ENCODE measurements at regions not wholly inside any gene's neighbourhood (a gene's known extent, or its start where the extent isn't known, plus 50 kb on each side); places are given as distances from the start of the nearest gene placed in this dataset.

DNA sequence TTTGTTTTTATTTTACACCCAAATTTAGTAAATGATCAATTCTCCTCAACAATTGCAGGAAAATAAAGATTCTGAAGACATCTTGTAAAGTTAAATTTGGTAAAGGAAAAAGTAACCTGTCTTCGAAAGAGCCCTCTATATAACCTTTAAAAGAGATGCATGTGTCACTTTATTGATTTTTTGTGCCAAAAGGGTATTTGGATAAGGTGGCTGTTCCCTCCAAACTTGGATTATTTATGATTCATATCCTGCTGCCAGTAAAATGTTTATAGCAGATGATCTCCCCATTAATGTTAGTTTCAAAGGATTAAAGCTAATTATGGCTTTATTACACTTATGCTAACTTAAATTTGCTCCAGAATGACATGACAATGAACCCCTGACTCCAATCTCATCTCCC is 98.8 kb downstream of the DUSP6 start:
- no peak for DNase-seq

- DNase-seq: no peak
These were observed 100.0 kb downstream of the DUSP6 start for GRCh38 chr12:89252284-89252683.

DNA sequence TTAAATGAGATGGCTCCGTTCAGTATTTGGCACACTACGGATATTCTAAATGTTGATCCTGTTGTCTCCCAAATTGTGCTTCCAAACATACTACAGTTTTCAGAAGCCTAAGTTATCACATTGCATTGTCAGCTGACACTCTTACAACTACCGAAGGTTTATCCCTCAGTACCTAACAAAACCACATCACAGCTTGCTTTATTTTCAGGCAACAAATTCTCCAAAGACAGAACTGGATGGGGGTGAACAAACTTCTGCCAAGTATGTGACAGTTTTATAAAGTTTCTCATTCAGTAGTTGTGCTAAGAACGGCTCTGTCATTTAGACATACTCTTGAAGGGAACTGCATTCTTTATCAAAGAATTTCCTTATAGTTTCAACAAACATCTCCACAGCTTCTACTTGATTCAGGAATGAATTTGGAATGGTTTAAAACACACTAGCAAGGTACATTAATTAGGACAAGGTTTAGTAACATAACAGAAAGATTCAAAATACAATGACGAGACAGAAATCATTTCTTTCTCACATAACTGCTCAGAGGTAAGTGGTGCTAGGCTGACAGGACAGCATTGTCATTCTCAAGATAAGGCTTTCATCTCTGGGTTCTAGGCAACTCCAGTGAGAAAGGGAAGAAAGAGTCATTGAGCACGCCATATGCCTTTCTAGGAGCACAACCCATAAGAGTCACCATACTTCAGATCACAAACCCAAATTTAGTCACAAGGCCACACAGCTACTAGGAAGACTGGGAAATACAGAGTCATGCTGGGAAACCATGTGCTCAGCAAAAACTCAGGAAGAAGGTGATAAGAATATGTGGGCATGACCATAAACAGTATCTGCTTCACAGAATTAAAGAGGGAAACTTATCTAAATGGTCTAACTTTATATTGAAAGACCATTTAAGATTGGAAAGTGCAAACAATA is 100.7 kb downstream of the DUSP6 start:
- no peak for DNase-seq

DNA sequence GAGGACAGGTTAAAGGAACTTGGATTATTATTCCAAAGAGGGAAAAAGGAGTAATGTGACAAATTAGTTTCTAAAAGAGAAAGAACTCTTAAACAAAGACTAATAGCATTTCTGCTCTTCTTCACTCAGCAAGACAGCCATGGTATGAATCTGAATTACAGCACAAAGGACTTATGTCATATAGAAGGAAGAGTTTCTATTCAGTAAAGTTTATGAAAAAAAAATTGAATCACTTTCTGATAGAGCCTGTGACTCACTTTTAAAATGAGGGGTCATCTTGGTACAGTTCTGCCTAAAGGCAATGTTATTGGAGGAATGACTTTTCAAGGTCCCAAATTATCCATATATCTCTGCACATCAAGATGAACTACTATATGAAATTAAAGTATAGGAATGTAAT is 101.7 kb downstream of the DUSP6 start:
- DNase-seq: no peak

DNA sequence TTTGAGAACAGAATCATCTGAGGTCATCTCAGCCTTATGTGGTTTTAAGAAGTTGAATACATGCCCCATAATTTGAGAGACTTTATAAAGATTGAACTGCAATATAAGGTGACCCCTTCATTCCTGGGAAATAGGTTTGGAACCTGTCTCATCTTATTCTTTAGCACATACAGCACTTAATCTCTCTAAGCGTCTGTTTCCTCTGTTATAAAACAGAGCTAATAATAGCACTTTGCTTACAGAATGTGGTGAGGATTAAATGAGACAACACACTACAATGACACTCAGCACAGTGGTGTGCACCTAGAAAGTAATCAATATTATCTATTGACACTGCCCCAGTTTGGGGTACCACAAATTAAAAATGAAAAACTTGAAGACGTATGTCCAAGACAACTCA is 102.1 kb downstream of the DUSP6 start:
- DNase-seq: no peak

GRCh38 chr12:89247967-89248366 is 104.3 kb downstream of the DUSP6 start:
- DNase-seq: no peak

DNA sequence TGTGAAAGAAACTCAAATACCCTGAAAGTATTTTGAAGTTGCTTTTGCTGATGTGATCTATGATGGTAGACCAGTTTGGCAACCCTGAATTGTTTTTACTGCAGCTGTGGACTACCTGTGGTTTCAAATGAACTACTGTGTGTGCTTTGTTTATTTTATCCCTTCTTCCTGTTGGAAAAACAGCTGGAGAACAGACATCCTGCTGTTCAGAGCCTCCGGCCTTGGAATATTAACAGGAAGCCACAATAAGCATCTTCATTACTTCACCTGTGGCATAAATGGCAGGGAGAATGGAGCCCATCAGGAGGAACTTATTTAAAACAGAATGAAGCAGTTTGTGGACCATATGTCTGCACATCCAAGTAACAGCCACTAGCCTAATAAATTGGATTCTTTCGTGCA is 104.8 kb downstream of the DUSP6 start:
- no peak for DNase-seq

DNA sequence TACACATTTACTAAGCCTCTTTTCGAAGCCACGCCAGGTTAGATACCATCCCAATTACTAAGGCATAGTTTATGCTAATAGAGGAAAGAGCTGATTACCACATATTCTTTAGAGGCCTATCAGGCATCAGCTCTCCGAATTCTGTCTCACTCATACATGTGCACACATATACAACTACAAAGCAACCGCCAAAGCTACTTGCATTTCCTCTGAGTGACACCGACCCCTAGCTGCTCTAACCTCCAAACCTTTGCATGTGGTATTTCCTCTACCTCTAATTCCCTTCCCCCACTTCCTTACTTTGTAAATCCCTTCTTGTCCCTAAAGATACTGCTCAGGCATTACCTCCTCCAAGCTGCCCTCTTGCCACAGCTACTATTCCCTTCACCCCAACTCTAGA is 107.2 kb downstream of the DUSP6 start:
- no peak for DNase-seq

GRCh38 chr12:89244536-89244935 is 107.8 kb downstream of the DUSP6 start:
- no peak for DNase-seq

- no peak for DNase-seq
These were observed 108.5 kb downstream of the DUSP6 start for GRCh38 chr12:89243771-89244170.

DNA sequence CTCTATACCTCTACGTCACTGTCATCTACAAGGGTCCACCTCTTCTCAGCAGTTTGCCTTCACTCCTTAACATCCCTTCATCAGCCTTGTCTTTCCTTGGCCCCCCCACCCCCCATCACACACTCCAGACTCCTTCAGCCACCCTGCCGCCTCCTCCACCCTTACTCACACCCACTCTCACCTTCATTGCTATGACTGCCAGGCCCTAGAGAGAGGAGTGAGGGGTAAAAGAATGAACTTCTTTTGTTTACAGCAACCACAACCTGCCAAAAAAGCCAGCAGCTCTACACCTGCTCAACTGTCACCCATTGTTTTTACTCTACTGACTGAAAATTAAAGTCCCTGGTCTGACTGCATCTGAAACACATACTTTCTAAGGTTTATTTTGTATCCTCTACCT is 112.8 kb downstream of the DUSP6 start:
- DNase-seq: no peak

- DNase-seq: no peak
These were observed 113.7 kb downstream of the DUSP6 start for GRCh38 chr12:89238593-89238992.

DNA sequence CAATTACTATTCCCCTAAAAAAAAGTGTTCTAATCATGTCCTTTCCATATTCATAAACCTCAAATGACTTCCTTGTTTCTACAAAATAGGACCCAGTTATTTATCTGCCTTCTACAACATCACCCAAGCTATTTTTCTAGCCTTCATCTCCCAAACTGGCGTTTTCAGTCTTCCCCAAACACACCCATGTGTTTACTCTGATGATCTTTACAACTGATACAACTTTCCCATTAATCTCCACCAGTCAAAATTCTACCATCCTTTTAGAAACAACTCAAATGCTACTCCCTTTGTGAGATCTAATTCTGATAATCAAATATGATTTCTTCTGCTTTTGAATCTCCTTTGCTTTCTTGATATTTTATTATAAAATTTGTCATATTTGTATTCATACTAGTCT is 114.5 kb downstream of the DUSP6 start:
- DNase-seq: no peak

- no peak for DNase-seq
These were observed 115.4 kb downstream of the DUSP6 start for GRCh38 chr12:89236748-89237383.

DNA sequence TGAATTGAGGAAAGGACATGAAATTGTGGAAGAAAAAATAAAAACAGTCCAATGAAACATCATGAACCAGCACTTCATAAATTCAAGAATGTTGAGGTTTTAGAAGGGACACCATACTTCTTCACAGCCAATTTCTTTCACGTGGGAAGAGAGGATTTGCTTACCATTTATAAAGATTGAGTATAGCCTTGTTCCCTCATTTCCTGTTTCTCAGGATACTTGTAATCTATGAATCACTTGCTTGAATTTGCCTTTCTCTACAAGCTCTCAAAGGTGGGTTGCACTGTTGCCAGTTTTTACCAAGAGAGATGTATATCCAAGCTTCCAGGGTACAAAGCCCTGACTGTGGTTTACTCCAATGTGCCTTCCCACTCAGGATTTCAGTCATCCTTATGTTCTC is 116.1 kb downstream of the DUSP6 start:
- DNase-seq: no peak

DNA sequence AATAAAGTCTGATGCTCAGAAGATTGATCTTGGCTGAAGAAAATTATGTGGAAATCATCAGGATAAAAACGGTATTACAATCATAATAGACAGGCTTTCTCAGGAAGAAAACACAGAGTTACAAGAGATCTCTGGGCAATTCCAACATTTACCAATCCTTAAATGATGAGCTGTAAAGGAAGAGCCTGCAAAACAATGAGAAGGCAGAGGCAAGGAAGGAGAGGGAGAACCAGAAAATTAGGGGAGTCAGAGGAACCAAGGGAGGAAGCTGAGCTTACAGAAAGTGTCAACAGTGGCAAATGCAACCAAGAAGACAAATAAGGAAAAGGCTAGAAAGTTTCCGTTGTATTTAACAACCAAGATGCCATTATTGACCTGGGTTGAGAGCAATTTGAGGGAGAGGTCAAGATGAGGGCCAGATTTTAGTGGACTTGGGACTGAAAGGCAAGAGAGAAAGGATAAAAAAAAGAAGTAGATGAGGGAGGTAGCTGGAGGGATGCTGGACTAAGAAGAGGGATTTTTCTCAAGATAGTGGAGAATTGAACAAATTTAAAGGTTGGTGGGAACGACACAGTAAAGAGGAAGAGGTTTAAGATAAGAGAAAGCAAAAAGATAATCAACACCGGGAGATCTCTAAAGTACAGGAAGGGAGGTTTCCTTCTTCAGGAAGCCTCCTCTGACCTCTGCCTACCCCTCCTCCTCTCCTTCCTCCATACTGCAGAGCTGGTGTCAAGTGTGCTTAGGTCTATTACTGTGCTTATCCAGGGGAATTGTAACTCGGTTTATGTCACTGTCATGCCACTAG is 116.9 kb downstream of the DUSP6 start:
- DNase-seq: no peak

DNA sequence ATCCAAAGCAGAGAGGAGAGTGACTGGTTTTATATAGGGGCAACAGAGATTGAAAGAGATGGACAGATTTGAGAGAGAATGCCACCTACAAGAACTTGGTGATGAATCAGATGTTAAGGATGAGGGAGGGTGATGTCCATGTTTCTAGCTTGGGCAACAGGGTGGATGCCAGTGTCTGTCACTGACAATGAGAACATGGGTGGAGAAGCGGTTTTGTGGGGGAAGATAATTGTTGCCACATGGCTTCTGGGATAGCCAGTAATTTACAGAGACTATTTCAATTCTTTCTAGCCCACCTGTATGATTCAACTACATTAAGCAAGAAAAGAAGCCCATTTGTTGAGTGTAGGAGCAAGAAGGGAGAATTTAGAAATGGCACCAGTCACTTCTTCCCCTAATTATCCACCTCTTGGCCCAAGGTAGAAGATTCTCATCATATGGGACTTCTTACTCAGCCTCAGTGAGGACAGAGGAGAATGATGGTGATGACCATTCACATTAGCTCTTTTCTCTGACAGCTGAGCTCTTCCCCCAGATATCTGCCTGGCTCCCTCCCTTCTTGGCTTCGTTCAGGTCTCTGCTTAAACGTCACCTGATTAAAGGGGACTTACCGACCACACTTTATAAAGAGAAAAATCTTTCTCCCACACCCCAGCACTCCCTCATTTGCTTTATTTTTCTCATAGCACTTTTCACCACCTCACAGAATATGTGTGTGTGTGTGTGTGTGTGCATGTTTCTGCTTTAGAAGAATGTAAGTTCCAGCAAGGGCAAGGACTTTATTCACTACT is 117.8 kb downstream of the DUSP6 start:
- DNase-seq: no peak

DNA sequence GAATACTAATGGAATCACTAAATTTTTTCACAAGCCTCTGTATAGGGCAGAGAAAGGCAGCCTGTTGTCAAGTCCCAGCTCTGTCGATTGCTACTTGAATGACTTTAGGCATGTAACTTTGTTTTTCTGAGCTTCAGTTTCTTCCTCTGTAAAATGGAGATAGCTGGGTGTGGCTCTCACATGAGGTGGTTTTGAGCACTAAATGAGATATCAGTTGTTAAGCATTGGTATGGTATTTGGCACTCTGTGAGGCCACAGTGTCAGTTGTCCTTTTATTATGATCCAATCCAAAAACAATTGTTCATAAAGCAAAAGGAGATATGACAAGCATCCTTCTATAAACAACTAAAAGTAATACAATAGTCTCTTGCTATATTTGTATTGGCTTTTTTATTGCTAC is 120.6 kb downstream of the DUSP6 start:
- no peak for DNase-seq

DNA sequence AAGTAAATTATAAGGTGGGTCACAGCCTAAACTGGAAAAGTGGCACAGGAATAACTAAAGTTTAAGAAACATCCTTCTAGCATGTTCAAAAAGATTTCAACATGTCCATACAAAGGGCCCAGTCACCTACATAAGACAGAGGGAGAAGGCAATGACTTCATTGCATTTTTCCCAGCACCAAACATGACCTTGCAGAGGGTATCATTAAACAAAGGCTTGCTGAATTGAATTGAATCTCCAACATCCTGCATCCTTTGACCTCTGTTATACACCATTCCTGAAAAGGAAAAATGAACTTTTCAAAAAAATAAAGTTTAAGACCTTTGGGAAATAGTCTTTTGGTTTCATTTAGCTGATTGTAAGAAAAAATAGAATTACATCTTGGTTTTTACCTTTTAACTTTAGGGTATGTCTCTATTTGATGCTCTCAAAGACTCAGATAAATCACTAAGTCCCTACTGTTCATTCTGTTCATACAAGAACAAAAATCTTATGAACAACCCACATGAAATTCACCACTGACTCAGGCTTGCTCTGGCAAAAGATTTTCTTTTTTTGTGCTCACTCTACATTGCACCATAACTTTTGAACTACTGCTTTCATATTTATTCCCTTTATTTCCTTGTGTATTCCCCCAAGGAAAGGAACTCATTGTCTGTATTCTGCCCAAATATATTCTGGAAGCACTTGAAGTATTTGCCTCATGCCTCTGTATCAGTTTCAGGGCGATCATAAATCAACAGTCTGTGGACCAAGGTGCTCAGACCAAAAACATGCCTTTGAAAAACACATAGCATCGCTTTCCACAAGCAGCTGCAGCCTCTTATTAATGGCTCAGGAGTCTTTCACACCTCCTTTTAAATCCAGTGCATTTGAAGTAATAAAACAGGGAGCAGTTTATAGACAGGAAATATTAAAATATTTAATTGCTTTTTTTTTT is 121.7 kb downstream of the DUSP6 start:
- no peak for DNase-seq

DNA sequence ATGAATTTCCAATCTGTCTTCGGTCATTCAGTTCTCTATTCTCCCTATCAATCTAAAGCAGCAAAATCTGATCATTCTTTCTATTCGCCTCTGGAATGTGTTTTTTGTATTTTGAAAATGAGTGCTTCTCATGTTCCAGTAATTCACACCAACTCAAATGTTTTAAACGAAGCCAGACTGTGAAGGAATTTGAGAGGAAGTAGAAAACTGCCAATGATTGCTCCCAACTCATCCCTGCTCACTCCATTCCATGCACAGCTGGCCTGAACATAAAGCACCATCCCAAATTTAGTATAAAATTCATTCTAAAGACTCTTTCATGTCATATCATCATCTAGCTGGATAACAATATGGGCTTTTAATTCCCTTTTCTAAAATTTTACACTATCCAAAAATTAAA is 123.8 kb downstream of the DUSP6 start:
- no peak for DNase-seq

GRCh38 chr12:89227774-89228173 is 124.5 kb downstream of the DUSP6 start:
- no peak for DNase-seq
